Fibroblast of lung (primary cell): ENCODE measurements at regions not wholly inside any gene's neighbourhood (a gene's known extent, or its start where the extent isn't known, plus 50 kb on each side); places are given as distances from the start of the nearest gene placed in this dataset.

ENCODE experiments used
- CTCF ChIP-seq, 2 donors: IDR thresholded peaks in 1 of 2; conservative IDR thresholded peaks in 1 of 2; 1 replicate in 1 of 2; 2 replicates in 1 of 2; pipeline ENCODE4 v1.5.1; 2011 to 2012; ENCODE audit warnings: low read length in 2 of 2, control low read depth in 1 of 2, inconsistent platforms in 1 of 2, low read depth in 1 of 2, mild to moderate bottlenecking in 1 of 2
- EZH2 ChIP-seq: IDR thresholded peaks from 2 replicates; pipeline ENCODE4 v1.5.1; 2012; ENCODE audit warnings: low read length, control low read depth, mild to moderate bottlenecking; ENCODE audit errors: missing control alignments

GRCh38 chr10:131789516-131789915, 111.3 kb upstream of the PPP2R2D start:
- TF ChIP-seq CTCF (conservative IDR thresholded peaks at IDR 0.05 in 1 of 2, IDR thresholded peaks at IDR 0.05 in 1 of 2; ENCODE audit: low read depth in 1 of 2, low read length in 2 of 2) (no peak), EZH2 (no peak)
